Activated naive CD4-positive, alpha-beta T cell treated with anti-CD3 and anti-CD28 coated beads for 36 hours (primary cell): ENCODE measurements at regions not wholly inside any gene's neighbourhood (a gene's known extent, or its start where the extent isn't known, plus 50 kb on each side); places are given as distances from the start of the nearest gene placed in this dataset.
"Not testable (repeated sequence)": the region's sequence is repeated elsewhere in the genome, so short reads cannot be mapped to it uniquely, and the experiment has no call there.

Source experiments
- CTCF ChIA-PET: fragments of 350-600 bp; sonication (Branson Sonifier 250); formaldehyde crosslinking; loops from one replicate; lab custom pipeline; 2021; ENCODE audit warnings: antibody characterized with exemption; lab: Charles Lee
- DNase-seq: peaks from one replicate; pipeline ENCODE4 v3.0.0-alpha.2; 2020
- H3K27ac Mint-ChIP-seq: one replicate; pipeline ENCODE4 v1.8.0; 2021; ENCODE audit warnings: mild to moderate bottlenecking, mixed read lengths
- H3K27me3 Mint-ChIP-seq: one replicate; pipeline ENCODE4 v1.8.0; 2021; ENCODE audit warnings: low read depth, mixed read lengths
- H3K36me3 Mint-ChIP-seq: one replicate; pipeline ENCODE4 v1.8.0; 2021; ENCODE audit warnings: low read depth, mixed read lengths
- H3K4me1 Mint-ChIP-seq: one replicate; pipeline ENCODE4 v1.8.0; 2021; ENCODE audit warnings: low read depth, mixed read lengths
- H3K4me3 Mint-ChIP-seq: one replicate; pipeline ENCODE4 v1.8.0; 2021; ENCODE audit warnings: mild to moderate bottlenecking, moderate library complexity, mixed read lengths
- H3K9me3 Mint-ChIP-seq: one replicate; pipeline ENCODE4 v1.8.0; 2021; ENCODE audit warnings: mixed read lengths
- intact Hi-C: fragments of 100-400 bp; cut with micrococcal nuclease; formaldehyde crosslinking; loops from one replicate; pipeline ENCODE4 v1.15.1; 2023

DNA sequence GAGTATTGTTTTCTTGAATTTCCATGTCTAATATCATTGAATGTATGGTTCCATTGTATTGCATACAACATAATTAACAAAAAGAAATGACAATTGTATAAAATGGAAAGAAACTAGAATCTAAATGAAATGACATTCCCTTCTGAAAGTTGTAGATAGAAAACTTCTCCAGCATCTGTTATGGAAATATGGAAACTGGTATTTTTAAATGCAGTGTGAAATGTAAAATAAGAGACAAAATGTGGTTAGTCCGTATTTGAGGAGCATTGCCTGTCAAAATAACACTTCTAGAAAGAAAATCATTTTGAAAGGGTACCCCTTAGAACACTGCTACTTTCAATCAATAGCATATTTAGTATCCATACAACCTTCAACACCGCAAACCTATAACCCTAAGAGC, 286.3 kb upstream of the CELF2 start:
- CTCF ChIA-PET, result no interaction called here
- H3K9me3 Mint-ChIP-seq, result no peaks in the 10 kb centered on the region
- H3K4me3 Mint-ChIP-seq, result no peak overlapping the region
- no peaks in the 10 kb centered on the region for H3K4me1 Mint-ChIP-seq
- intact Hi-C loops, result no loop called here
- peaks cover 2% of the 10 kb centered on the region for H3K27me3 Mint-ChIP-seq
- no peaks in the 10 kb centered on the region for H3K36me3 Mint-ChIP-seq
- no peak overlapping the region for H3K27ac Mint-ChIP-seq
- no peak for DNase-seq

DNA sequence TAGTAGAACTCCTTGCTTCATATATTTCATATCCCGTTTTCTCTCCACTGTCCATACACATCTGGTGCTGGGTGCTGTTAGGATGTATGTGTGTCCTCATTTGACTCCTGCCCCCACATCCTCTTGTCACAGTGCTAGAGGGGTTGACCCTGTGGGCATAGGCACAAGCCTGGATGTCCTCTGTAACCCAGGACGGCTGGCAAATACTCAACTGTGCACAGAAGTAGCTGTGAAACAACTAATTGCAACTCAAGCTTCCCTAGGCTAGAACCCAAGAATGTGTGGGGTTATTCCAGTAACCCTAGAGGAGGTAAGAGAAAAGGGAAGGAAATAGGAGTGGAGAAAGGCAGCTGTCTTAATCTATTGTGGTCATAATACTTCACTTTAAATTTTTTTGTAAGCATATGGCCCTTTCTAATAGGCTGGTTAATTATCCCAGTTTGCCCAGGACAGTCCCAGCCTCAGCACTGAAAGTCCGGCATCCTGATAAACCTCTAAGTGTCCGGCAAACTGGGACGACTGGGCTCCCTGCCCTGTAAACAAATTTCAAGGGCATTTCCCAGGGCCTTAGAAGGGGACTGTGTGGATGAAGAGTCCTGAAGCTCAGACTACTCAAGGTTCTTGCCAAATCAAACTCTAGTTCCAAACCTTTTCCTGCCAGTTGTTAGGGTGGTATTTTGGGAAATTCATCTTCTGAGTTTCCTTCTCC, 283.2 kb upstream of the CELF2 start:
- H3K4me1 Mint-ChIP-seq, result no peaks in the 10 kb centered on the region
- no peak overlapping the region for H3K27ac Mint-ChIP-seq
- peaks cover 11% of the 10 kb centered on the region for H3K27me3 Mint-ChIP-seq
- H3K9me3 Mint-ChIP-seq, result no peaks in the 10 kb centered on the region
- H3K36me3 Mint-ChIP-seq, result no peaks in the 10 kb centered on the region
- no peak for DNase-seq
- CTCF ChIA-PET, result no interaction called here
- intact Hi-C loops, result no loop called here
- no peak overlapping the region for H3K4me3 Mint-ChIP-seq

DNA sequence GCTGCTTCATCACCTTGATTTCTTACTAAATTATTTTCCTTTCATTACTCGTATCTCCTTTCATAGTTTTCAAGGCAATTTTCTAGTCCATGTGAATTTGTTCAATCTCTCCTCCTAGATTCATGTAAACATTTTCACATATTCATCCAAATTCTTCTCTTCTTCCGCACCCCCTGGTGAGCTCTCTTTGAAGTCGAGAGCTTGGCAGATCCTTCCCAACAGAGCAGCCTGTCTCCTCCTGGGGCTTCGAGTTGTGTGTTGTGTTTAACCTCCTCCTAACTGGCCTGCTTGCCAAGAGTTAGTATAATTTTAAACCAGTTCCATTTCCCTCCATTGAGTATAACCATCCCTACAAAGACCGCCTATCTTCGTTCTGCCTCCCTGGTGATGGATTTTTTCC, 272.4 kb upstream of the CELF2 start:
- Mint-ChIP-seq H3K4me3 (no peak overlapping the region), H3K4me1 (no peaks in the 10 kb centered on the region), H3K36me3 (no peaks in the 10 kb centered on the region), H3K9me3 (peaks cover 5% of the 10 kb centered on the region), H3K27me3 (no peaks in the 10 kb centered on the region), H3K27ac (no peak overlapping the region)
- CTCF ChIA-PET, result no interaction called here
- no peak for DNase-seq
- intact Hi-C loops, result no loop called here

DNA sequence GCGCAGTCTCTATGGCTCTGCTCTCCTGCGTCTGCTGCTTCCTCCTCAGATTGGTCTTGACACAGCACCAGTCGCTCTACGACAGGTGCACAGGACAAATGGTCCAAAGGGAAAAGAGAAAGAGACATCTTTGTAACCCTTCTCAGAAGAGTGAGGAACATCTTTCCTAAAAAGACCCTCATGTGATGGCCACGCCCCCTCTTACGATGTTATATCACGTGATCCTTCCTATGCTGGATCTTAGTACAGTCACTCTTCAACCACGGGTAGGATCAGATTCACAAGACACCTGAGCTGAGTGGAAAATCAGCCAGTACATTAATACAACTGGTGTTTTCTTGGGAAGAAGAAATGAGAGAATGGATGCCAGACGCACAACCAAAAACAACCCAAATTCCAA, 262.2 kb upstream of the CELF2 start:
- Mint-ChIP-seq H3K9me3 (no peaks in the 10 kb centered on the region), H3K27me3 (no peaks in the 10 kb centered on the region), H3K36me3 (no peaks in the 10 kb centered on the region), H3K4me3 (no peak overlapping the region), H3K4me1 (no peaks in the 10 kb centered on the region), H3K27ac (no peak overlapping the region)
- CTCF ChIA-PET, result no interaction called here
- intact Hi-C loops, result no loop called here
- DNase-seq, result no peak

GRCh38 chr10:10758306-10758705, 259.4 kb upstream of the CELF2 start:
- Mint-ChIP-seq H3K36me3 (no peaks in the 10 kb centered on the region), H3K27ac (no peak overlapping the region), H3K27me3 (no peaks in the 10 kb centered on the region), H3K9me3 (no peaks in the 10 kb centered on the region), H3K4me1 (no peaks in the 10 kb centered on the region), H3K4me3 (no peak overlapping the region)
- CTCF ChIA-PET, result no interaction called here
- intact Hi-C loops, result no loop called here
- no peak for DNase-seq

DNA sequence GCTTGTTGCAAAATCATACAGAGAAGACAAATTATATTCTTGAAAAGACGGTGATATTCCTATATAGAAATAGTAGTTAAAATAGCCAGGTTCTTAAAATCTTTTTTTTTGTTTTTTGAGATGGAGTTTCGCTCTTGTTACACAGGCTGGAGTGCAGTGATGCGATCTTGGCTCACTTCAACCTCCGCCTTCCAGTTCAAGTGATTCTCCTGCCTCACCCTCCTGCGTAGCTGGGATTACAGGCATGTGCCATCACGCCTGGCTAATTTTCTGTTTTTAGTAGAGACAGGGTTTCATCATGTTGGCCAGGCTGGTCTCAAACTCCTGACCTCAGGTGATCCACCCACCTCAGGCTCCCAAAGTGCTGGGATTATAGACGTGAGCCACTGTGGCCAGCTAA, 257.9 kb upstream of the CELF2 start:
- CTCF ChIA-PET, H3K9me3 Mint-ChIP-seq, H3K4me1 Mint-ChIP-seq, H3K27me3 Mint-ChIP-seq, DNase-seq, intact Hi-C loops, H3K27ac Mint-ChIP-seq, H3K36me3 Mint-ChIP-seq, H3K4me3 Mint-ChIP-seq: not testable (repeated sequence)

- Mint-ChIP-seq H3K4me3 (no peak overlapping the region), H3K27ac (no peak overlapping the region), H3K27me3 (peaks cover 4% of the 10 kb centered on the region), H3K4me1 (no peaks in the 10 kb centered on the region), H3K9me3 (no peaks in the 10 kb centered on the region), H3K36me3 (no peaks in the 10 kb centered on the region)
- no peak for DNase-seq
- CTCF ChIA-PET, result no interaction called here
- intact Hi-C loops, result no loop called here
These were observed 252.7 kb upstream of the CELF2 start for GRCh38 chr10:10765017-10765416.

DNA sequence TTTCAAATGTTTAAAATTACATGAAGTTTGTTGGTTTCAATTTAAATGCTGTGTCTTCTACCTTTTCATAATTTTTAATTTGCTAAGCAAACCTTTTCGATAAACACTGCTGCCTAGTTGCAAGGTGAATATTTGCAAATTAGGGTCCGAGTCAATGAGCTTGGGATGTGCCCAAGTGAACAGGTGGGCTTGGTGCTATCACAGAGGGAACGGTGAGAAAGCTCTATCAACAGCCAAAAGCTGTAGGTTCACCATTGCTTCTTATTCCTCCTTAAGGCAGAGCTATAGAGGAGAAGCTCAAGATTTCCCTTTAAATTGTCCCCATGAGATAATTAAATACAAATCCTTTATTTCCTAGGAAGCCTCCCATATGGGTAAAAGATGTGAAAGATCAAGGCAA, 245.3 kb upstream of the CELF2 start:
- intact Hi-C loops, result no loop called here
- Mint-ChIP-seq H3K27me3 (peaks cover 4% of the 10 kb centered on the region), H3K4me3 (no peak overlapping the region), H3K27ac (no peak overlapping the region), H3K36me3 (no peaks in the 10 kb centered on the region), H3K4me1 (no peaks in the 10 kb centered on the region), H3K9me3 (no peaks in the 10 kb centered on the region)
- CTCF ChIA-PET, result no interaction called here
- DNase-seq, result no peak

- no peak for DNase-seq
- Mint-ChIP-seq H3K4me1 (no peaks in the 10 kb centered on the region), H3K9me3 (no peaks in the 10 kb centered on the region), H3K4me3 (no peak overlapping the region), H3K27ac (no peak overlapping the region), H3K36me3 (no peaks in the 10 kb centered on the region), H3K27me3 (peaks cover 6% of the 10 kb centered on the region)
- intact Hi-C loops, result no loop called here
- CTCF ChIA-PET, result no interaction called here
These were observed 244.7 kb upstream of the CELF2 start for GRCh38 chr10:10772874-10773508.

GRCh38 chr10:10774416-10774815, 243.3 kb upstream of the CELF2 start:
- Mint-ChIP-seq H3K27ac (no peak overlapping the region), H3K4me1 (no peaks in the 10 kb centered on the region), H3K27me3 (peaks cover 2% of the 10 kb centered on the region), H3K36me3 (no peaks in the 10 kb centered on the region), H3K4me3 (no peak overlapping the region), H3K9me3 (no peaks in the 10 kb centered on the region)
- CTCF ChIA-PET, result no interaction called here
- intact Hi-C loops, result no loop called here
- no peak for DNase-seq

DNA sequence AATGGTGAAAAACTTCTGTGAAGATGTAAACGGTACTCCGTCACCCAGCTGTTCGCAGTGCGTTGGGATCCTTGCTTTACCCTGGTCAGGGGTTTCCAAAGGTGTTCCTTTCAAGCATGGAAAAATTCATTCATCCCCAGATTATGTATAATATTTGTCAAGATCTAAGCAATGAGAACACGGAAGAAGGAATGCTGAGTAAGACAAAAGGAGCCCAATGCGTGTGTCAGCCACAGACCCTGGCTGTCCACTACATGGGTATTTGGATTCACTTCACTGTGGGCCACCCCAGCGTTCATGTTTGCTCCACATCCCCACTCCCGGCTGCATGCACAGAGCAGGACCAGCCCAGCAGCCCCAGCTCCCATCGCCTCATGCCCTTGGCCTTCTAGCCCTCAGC, 241.3 kb upstream of the CELF2 start:
- H3K9me3 Mint-ChIP-seq, result no peaks in the 10 kb centered on the region
- DNase-seq, result no peak
- no peaks in the 10 kb centered on the region for H3K4me1 Mint-ChIP-seq
- no peak overlapping the region for H3K27ac Mint-ChIP-seq
- CTCF ChIA-PET, result no interaction called here
- H3K36me3 Mint-ChIP-seq, result no peaks in the 10 kb centered on the region
- no peak overlapping the region for H3K4me3 Mint-ChIP-seq
- intact Hi-C loops, result no loop called here
- peaks cover 2% of the 10 kb centered on the region for H3K27me3 Mint-ChIP-seq

- Mint-ChIP-seq H3K9me3 (no peaks in the 10 kb centered on the region), H3K27ac (no peak overlapping the region), H3K4me3 (no peak overlapping the region), H3K27me3 (peaks cover 2% of the 10 kb centered on the region), H3K36me3 (no peaks in the 10 kb centered on the region), H3K4me1 (no peaks in the 10 kb centered on the region)
- no peak for DNase-seq
- intact Hi-C loops, result no loop called here
- CTCF ChIA-PET, result no interaction called here
These were observed 240.4 kb upstream of the CELF2 start for GRCh38 chr10:10777279-10777678.

GRCh38 chr10:10777723-10778122, 239.9 kb upstream of the CELF2 start:
- Mint-ChIP-seq H3K4me3 (no peak overlapping the region), H3K9me3 (no peaks in the 10 kb centered on the region), H3K27me3 (peaks cover 5% of the 10 kb centered on the region), H3K36me3 (no peaks in the 10 kb centered on the region), H3K4me1 (no peaks in the 10 kb centered on the region), H3K27ac (no peak overlapping the region)
- CTCF ChIA-PET, result no interaction called here
- no peak for DNase-seq
- intact Hi-C loops, result no loop called here
